H1 (cell line): ENCODE measurements at regions not wholly inside any gene's neighbourhood (a gene's known extent, or its start where the extent isn't known, plus 50 kb on each side); places are given as distances from the start of the nearest gene placed in this dataset.

Experiments used
- CTCF ChIA-PET: fragments of 300-600 bp; sonication (Branson Sonifier 250); formaldehyde crosslinking; loops from one replicate; lab custom pipeline; 2021; ENCODE audit not compliant: partially characterized antibody; lab: Charles Lee
- POLR2A ChIA-PET: fragments of 300-600 bp; sonication (Branson Sonifier 250); formaldehyde crosslinking; loops from one replicate; lab custom pipeline; 2021; ENCODE audit warnings: inconsistent platforms; ENCODE audit not compliant: partially characterized antibody; lab: Charles Lee
- DNase-seq, 2 experiments: peaks; one replicate each; pipeline versions ENCODE4 v3.0.0 to v3.0.0-alpha.2; 2010 to 2022; ENCODE audit warnings: low spot score in 2 of 2, low read depth in 1 of 2, mixed read lengths in 1 of 2
- FAIRE-seq: peaks from 2 replicates; lab custom pipeline; 2011; peaks lifted over from hg19 to GRCh38; lab: Jason Lieb, UNC
- H2AFZ ChIP-seq: 2 replicates; pipeline ENCODE4 v1.8.1; 2012; ENCODE audit warnings: low read length, inconsistent platforms
- H2AK5ac ChIP-seq: 2 replicates; pipeline ENCODE4 v1.6.1; 2013; ENCODE audit warnings: low read depth, low read length
- H2BK120ac ChIP-seq: replicated peaks from 2 replicates; pipeline ENCODE3; 2013; ENCODE audit warnings: low read depth, low read length, inconsistent platforms
- H2BK12ac ChIP-seq: 2 replicates; pipeline ENCODE4 v1.6.1; 2013; ENCODE audit warnings: low read depth, low read length
- H2BK15ac ChIP-seq: 2 replicates; pipeline ENCODE4 v1.6.1; 2013; ENCODE audit warnings: low read length
- H2BK20ac ChIP-seq: 2 replicates; pipeline ENCODE4 v1.6.1; 2013; ENCODE audit warnings: low read length
- H2BK5ac ChIP-seq: 2 replicates; pipeline ENCODE4 v1.6.1; 2013; ENCODE audit warnings: low read depth, low read length
- H3K14ac ChIP-seq: 2 replicates; pipeline ENCODE4 v1.6.1; 2013; ENCODE audit warnings: inconsistent platforms; ENCODE audit not compliant: insufficient read length
- H3K18ac ChIP-seq: 2 replicates; pipeline ENCODE4 v1.6.1; 2013; ENCODE audit warnings: low read length; ENCODE audit errors: extremely low read depth
- H3K23ac ChIP-seq: 2 replicates; pipeline ENCODE4 v1.6.1; 2013; ENCODE audit warnings: inconsistent platforms; ENCODE audit not compliant: insufficient read length
- H3K23me2 ChIP-seq: 2 replicates; pipeline ENCODE4 v1.6.1; 2013; ENCODE audit warnings: low read depth, low read length
- H3K27ac ChIP-seq: 2 replicates; pipeline ENCODE4 v1.6.1; 2011; ENCODE audit warnings: low read depth, low read length, inconsistent platforms
- H3K27me3 ChIP-seq, 4 experiments: replicated peaks in 1 of 4; 1 replicate in 1 of 4; 2 replicates in 3 of 4; pipeline versions ENCODE4 v1.6.1 to v1.8.1; 2011 to 2013; ENCODE audit warnings: low read length in 3 of 4, mild to moderate bottlenecking in 3 of 4, inconsistent platforms in 2 of 4, mixed read lengths in 2 of 4, moderate library complexity in 1 of 4; ENCODE audit not compliant: control insufficient read depth in 3 of 4, insufficient read depth in 3 of 4; ENCODE audit errors: extremely low read depth in 1 of 4
- H3K36me3 ChIP-seq, 4 experiments: 2 replicates each; pipeline versions ENCODE4 v1.6.1 to v1.8.1; 2011 to 2013; ENCODE audit warnings: mild to moderate bottlenecking in 4 of 4, low read length in 3 of 4, moderate library complexity in 2 of 4, control low read depth in 1 of 4, inconsistent platforms in 1 of 4; ENCODE audit not compliant: insufficient read depth in 4 of 4, control insufficient read depth in 2 of 4
- H3K4ac ChIP-seq: replicated peaks from 2 replicates; pipeline ENCODE3; 2013; ENCODE audit warnings: low read length, low read depth, mixed read lengths, inconsistent platforms; ENCODE audit not compliant: insufficient read length
- H3K4me1 ChIP-seq, 4 experiments: replicated peaks in 1 of 4; 1 replicate in 1 of 4; 2 replicates in 3 of 4; pipeline versions ENCODE4 v1.6.1 to v1.8.1; 2011 to 2013; ENCODE audit warnings: low read length in 3 of 4, inconsistent platforms in 2 of 4, mixed read lengths in 1 of 4; ENCODE audit not compliant: insufficient read depth in 4 of 4, control insufficient read depth in 3 of 4
- H3K4me2 ChIP-seq, 2 experiments: 2 replicates each; pipeline versions ENCODE4 v1.6.1 to v1.8.1; 2011 to 2013; ENCODE audit warnings: low read depth in 2 of 2, low read length in 2 of 2, control low read depth in 1 of 2, inconsistent platforms in 1 of 2, mild to moderate bottlenecking in 1 of 2; ENCODE audit not compliant: insufficient read depth in 1 of 2
- H3K4me3 ChIP-seq, 4 experiments: fragments of 200-600, 300-600 bp in 1 of 4; sonication (generic), shearing (Covaris generic), sonication (Bioruptor Twin) in 1 of 4; 2 replicates each; pipeline versions ENCODE4 v1.5.1 to v1.8.1; 2011 to 2016; ENCODE audit warnings: low read length in 4 of 4, low read depth in 3 of 4, control low read depth in 2 of 4, inconsistent platforms in 2 of 4, mild to moderate bottlenecking in 2 of 4, mixed read lengths in 1 of 4, moderate library complexity in 1 of 4; ENCODE audit not compliant: insufficient read depth in 2 of 4; ENCODE audit errors: extremely low read depth in 1 of 4
- H3K56ac ChIP-seq: replicated peaks from 2 replicates; pipeline ENCODE3; 2013; ENCODE audit warnings: low read depth, mild to moderate bottlenecking, mixed read lengths, low read length, inconsistent platforms; ENCODE audit not compliant: insufficient read length
- H3K79me1 ChIP-seq: 2 replicates; pipeline ENCODE4 v1.6.1; 2013; ENCODE audit warnings: low read depth, low read length, control low read depth
- H3K79me2 ChIP-seq, 2 experiments: 2 replicates each; pipeline versions ENCODE4 v1.6.1 to v1.8.1; 2012 to 2013; ENCODE audit warnings: low read length in 2 of 2, mild to moderate bottlenecking in 2 of 2, inconsistent platforms in 1 of 2; ENCODE audit not compliant: insufficient read depth in 2 of 2, control insufficient read depth in 1 of 2
- H3K9ac ChIP-seq, 4 experiments: replicated peaks in 1 of 4; 1 replicate in 1 of 4; 2 replicates in 3 of 4; pipeline versions ENCODE4 v1.6.1 to v1.8.1; 2011 to 2013; ENCODE audit warnings: low read depth in 3 of 4, low read length in 3 of 4, control low read depth in 2 of 4, mild to moderate bottlenecking in 2 of 4, moderate library complexity in 2 of 4, inconsistent platforms in 1 of 4; ENCODE audit errors: extremely low read depth in 1 of 4
- H3K9me3 ChIP-seq, 2 experiments: 2 replicates each; pipeline versions ENCODE4 v1.6.1 to v1.8.1; 2012 to 2013; ENCODE audit warnings: mild to moderate bottlenecking in 2 of 2, moderate library complexity in 2 of 2, control low read depth in 1 of 2, inconsistent platforms in 1 of 2, low read depth in 1 of 2, low read length in 1 of 2, mixed read lengths in 1 of 2; ENCODE audit not compliant: insufficient read depth in 2 of 2
- H4K20me1 ChIP-seq, 2 experiments: replicated peaks in 1 of 2; 2 replicates each; pipeline versions ENCODE3 to v1.8.1; 2011 to 2013; ENCODE audit warnings: inconsistent platforms in 2 of 2, low read length in 2 of 2, mild to moderate bottlenecking in 1 of 2; ENCODE audit not compliant: insufficient read depth in 2 of 2, control insufficient read depth in 1 of 2
- H4K5ac ChIP-seq: 2 replicates; pipeline ENCODE4 v1.6.1; 2013; ENCODE audit warnings: low read length, low read depth, mixed read lengths, inconsistent platforms; ENCODE audit not compliant: insufficient read length
- H4K8ac ChIP-seq: 2 replicates; pipeline ENCODE4 v1.8.0; 2013; ENCODE audit warnings: mild to moderate bottlenecking, moderate library complexity, low read length, inconsistent platforms; ENCODE audit not compliant: insufficient read depth; ENCODE audit errors: extremely low read depth
- H4K91ac ChIP-seq: replicated peaks from 2 replicates; pipeline ENCODE3; 2013; ENCODE audit warnings: low read length, mixed read lengths, inconsistent platforms; ENCODE audit not compliant: insufficient read length
- BACH1 ChIP-seq: IDR thresholded peaks from 2 replicates; pipeline ENCODE4 v1.6.1; 2012; ENCODE audit warnings: low read length, improper control_type of control experiment
- BRCA1 ChIP-seq: IDR thresholded peaks from 2 replicates; pipeline ENCODE4 v1.6.1; 2012; ENCODE audit warnings: low read depth, low read length, improper control_type of control experiment
- POLR2A ChIP-seq, 2 experiments: IDR thresholded peaks; 1 replicate in 1 of 2; 2 replicates in 1 of 2; pipeline ENCODE4 v1.6.1; 2011; ENCODE audit warnings: low read depth in 2 of 2, low read length in 2 of 2, mild to moderate bottlenecking in 2 of 2; ENCODE audit errors: control extremely low read depth in 1 of 2
- POLR2AphosphoS5 ChIP-seq: IDR thresholded peaks from 2 replicates; pipeline ENCODE4 v1.6.1; 2011; ENCODE audit warnings: low read depth, low read length
- RAD21 ChIP-seq, 2 experiments: IDR thresholded peaks in 1 of 2; conservative IDR thresholded peaks in 1 of 2; 2 replicates each; pipeline ENCODE4 v1.6.1; 2011; ENCODE audit warnings: low read depth in 2 of 2, low read length in 2 of 2, improper control_type of control experiment in 1 of 2, inconsistent platforms in 1 of 2, mild to moderate bottlenecking in 1 of 2, moderate library complexity in 1 of 2
- SUZ12 ChIP-seq: fragments of 200-600 bp; sonication (generic); IDR thresholded peaks from 2 replicates; pipeline ENCODE4 v1.6.1; 2012; ENCODE audit warnings: mild to moderate bottlenecking, inconsistent platforms, low read length, moderate library complexity, mixed read lengths
- TBP ChIP-seq: IDR thresholded peaks from 2 replicates; pipeline ENCODE4 v1.6.1; 2011; ENCODE audit warnings: low read depth, low read length, improper control_type of control experiment
- TCF12 ChIP-seq: IDR thresholded peaks from 2 replicates; pipeline ENCODE4 v1.6.1; 2011; ENCODE audit warnings: low read depth, mild to moderate bottlenecking, low read length
- WGBS, 2 experiments: shearing (Covaris generic) in 1 of 2; methylation state at CpG; one replicate each; pipeline versions ENCODE4 v1.1.6 to v1.1.7; 2013 to 2015; ENCODE audit warnings: low lambda C conversion rate in 2 of 2, mixed read lengths in 2 of 2, inconsistent platforms in 1 of 2, low coverage in 1 of 2, missing lambda C conversion rate in 1 of 2; ENCODE audit not compliant: insufficient replicate concordance in 2 of 2, insufficient coverage in 1 of 2, insufficient read length in 1 of 2; ENCODE audit errors: extremely low coverage in 1 of 2, missing lambda C conversion rate in 1 of 2; 5-methylcytosine and 5-hydroxymethylcytosine counted together

- CTCF ChIA-PET = interaction anchor here (0.7 kb wide), 1 partner anchor 94 kb away, joined by 3 read pairs; no protein-coding TSS in a partner anchor
- Histone ChIP-seq H3K4me1 (no peaks in the 10 kb centered on the region), H2BK5ac (no peak overlapping the region), H3K9me3 (no peaks in the 10 kb centered on the region), H3K4me3 (no peak overlapping the region), H4K91ac (no peak overlapping the region), H3K18ac (no peak overlapping the region), H2BK120ac (no peak overlapping the region), H3K79me1 (no peaks in the 10 kb centered on the region), H3K14ac (no peak overlapping the region)
- TF ChIP-seq POLR2AphosphoS5 (no peak), BACH1 (no peak), TCF12 (no peak), POLR2A (IDR thresholded peaks at IDR 0.05; ENCODE audit: control extremely low read depth in 1 of 2, low read depth in 2 of 2, low read length in 2 of 2) (no peak), RAD21 (IDR thresholded peaks at IDR 0.05 in 1 of 2, conservative IDR thresholded peaks at IDR 0.05 in 1 of 2; ENCODE audit: low read depth in 2 of 2, low read length in 2 of 2) (no peak), BRCA1 (no peak), SUZ12 (no peak), TBP (no peak)
- TF ChIP-seq, all 59 proteins: peak for 0
- Histone ChIP-seq H3K79me2 (no peaks in the 10 kb centered on the region), H3K27me3 (no peaks in the 10 kb centered on the region), H3K23ac (no peak overlapping the region), H3K23me2 (no peaks in the 10 kb centered on the region), H3K27ac (no peak overlapping the region), H3K4ac (no peak overlapping the region), H2AK5ac (no peak overlapping the region), H2BK15ac (no peak overlapping the region), H3K36me3 (no peaks in the 10 kb centered on the region), H4K5ac (no peak overlapping the region), H4K8ac (no peak overlapping the region), H3K9ac (no peak overlapping the region), H3K4me2 (no peak overlapping the region), H2BK12ac (no peak overlapping the region), H2AFZ (no peak overlapping the region), H3K56ac (no peak overlapping the region), H2BK20ac (no peak overlapping the region), H4K20me1 (no peaks in the 10 kb centered on the region)
- 88% methylated on average over 1 of the region's 1 CpG; no CpG with 5 or more reads in 1 of the 2 experiments for WGBS, 2 experiments
- no peak for FAIRE-seq
- DNase-seq = no peak
- POLR2A ChIA-PET = no interaction called here
Measured at GRCh38 chr14:43155258-43155657, 1351.8 kb downstream of the FSCB start.
